Sigmoid colon (tissue), 4 donors: ENCODE measurements at regions not wholly inside any gene's neighbourhood (a gene's known extent, or its start where the extent isn't known, plus 50 kb on each side); places are given as distances from the start of the nearest gene placed in this dataset.
"Not testable (repeated sequence)": the region's sequence is repeated elsewhere in the genome, so short reads cannot be mapped to it uniquely, and the experiment has no call there.

Source experiments
- CTCF ChIP-seq, 4 experiments: fragments of 450-650 bp in 3 of 4; fragments of 200-600 bp in 1 of 4; IDR thresholded peaks; one replicate each; pipeline ENCODE4 v1.5.1; 2016 to 2019; ENCODE audit warnings: antibody characterized with exemption in 4 of 4, mild to moderate bottlenecking in 3 of 4, moderate library complexity in 2 of 4
- EP300 ChIP-seq, 4 donors: sonication (generic); formaldehyde crosslinking; IDR thresholded peaks; one replicate each; pipeline ENCODE4 v1.6.1; 2017; ENCODE audit warnings: antibody characterized with exemption in 4 of 4
- POLR2A ChIP-seq, 2 donors: fragments of 450-650 bp; IDR thresholded peaks; one replicate each; pipeline ENCODE4 v1.6.1; 2016; ENCODE audit warnings: antibody characterized with exemption in 2 of 2, mild to moderate bottlenecking in 2 of 2, moderate library complexity in 2 of 2

DNA sequence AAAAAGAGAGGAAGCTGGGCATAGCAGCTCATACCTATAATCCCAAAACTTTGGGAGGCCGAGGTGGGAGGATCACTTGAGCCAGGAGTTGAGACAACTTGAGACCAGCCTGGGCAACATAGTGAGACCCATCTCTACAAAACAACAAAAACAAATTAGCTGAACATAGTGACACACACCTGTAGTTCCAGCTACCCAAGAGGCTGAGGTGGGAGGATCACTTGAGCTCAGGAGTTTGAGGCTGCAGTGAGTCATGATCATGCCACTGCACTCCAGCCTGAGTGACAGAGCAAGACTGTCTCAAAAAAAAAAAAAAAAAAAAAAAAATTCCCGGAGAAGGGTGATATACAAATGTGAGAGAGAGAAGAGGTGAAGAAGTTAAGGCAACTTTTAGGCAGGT lies 143.8 kb downstream of the GLUL start:
- not testable (repeated sequence) for TF ChIP-seq EP300, CTCF, POLR2A (IDR thresholded peaks at IDR 0.05)
